ENCODE measurements at regions not wholly inside any gene's neighbourhood (a gene's known extent, or its start where the extent isn't known, plus 50 kb on each side); places are given as distances from the start of the nearest gene placed in this dataset.

DNA sequence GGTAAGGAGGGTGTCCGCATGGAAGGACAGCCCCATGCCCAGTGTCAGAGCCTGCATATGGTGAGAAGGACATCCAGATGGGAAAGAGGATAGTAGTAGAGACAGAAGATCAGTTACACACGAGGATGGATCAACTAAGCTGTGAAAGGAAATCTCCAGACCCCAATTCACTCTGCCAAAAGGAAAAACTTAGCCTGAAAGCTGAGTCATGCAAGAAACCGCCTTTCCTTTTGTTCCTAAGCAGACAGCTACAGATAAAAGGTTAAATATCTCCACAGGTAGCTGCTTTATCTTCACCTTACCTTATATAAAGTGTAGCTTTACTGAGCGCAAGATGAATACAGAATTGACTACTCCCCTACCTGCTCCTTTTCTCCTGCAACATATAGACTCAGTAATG lies 67.3 kb upstream of the LGALSL start:
- no peak overlapping the region for H3K4me3 ChIP-seq (ENCODE audit: low read depth, poor library complexity, severe bottlenecking)
- 85% methylated on average over 4 of the region's 4 CpGs for WGBS, 2 donors
- TF ChIP-seq POLR2A (IDR thresholded peaks at IDR 0.05): no peak
- TF ChIP-seq, protein P1, sequence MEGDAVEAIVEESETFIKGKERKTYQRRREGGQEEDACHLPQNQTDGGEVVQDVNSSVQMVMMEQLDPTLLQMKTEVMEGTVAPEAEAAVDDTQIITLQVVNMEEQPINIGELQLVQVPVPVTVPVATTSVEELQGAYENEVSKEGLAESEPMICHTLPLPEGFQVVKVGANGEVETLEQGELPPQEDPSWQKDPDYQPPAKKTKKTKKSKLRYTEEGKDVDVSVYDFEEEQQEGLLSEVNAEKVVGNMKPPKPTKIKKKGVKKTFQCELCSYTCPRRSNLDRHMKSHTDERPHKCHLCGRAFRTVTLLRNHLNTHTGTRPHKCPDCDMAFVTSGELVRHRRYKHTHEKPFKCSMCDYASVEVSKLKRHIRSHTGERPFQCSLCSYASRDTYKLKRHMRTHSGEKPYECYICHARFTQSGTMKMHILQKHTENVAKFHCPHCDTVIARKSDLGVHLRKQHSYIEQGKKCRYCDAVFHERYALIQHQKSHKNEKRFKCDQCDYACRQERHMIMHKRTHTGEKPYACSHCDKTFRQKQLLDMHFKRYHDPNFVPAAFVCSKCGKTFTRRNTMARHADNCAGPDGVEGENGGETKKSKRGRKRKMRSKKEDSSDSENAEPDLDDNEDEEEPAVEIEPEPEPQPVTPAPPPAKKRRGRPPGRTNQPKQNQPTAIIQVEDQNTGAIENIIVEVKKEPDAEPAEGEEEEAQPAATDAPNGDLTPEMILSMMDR (IDR thresholded peaks at IDR 0.05): no peak
- peak in 1 of 2 donors; percentile 37 for DNase-seq (ENCODE audit: low spot score in 2 of 2)
- intact Hi-C loops (cut with DNase I; ENCODE audit: low total_unique reads): no loop called here

DNA sequence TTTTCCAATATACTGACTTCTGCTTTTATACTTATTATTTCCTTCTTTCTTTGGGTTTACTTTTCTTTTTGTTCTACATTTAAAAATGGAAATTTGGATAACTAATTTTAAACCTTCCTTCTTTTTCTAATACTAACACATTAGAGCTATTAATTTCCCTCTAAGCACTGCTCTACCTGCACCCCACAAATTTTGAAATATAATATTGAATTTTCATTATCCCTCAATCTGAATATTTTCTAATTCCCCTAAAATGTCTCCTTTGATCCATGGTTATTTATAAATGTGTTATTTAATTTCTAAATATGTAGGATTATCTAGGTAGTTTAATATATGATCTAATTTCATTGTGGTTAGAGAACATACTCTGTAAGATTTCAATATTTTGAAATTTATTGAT lies 63.4 kb upstream of the LGALSL start:
- intact Hi-C loops (cut with DNase I; ENCODE audit: low total_unique reads): no loop called here
- no peak overlapping the region for H3K4me3 ChIP-seq (ENCODE audit: low read depth, poor library complexity, severe bottlenecking)
- no peak for TF ChIP-seq POLR2A (IDR thresholded peaks at IDR 0.05)
- TF ChIP-seq, protein P1 (IDR thresholded peaks at IDR 0.05): no peak
- no peak for DNase-seq (ENCODE audit: low spot score in 2 of 2)

DNA sequence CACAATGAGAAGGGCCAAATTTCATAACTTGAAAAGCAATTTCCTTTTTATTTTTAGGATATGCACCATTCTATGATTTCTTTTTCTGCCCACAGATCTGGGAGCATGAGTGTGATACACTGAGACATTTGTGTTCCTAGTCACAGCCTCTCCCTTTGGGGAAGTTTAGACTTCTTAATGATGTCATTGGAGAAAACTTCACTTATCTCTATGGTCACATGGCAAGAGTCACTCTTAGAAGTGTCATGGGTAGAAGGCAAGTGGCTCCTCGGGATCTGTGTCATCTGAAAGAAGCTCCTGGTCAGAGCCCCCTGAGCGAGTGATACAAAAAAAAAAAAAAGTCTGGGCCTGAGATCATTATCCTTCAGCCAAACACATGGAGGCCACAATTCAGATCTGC lies 62.5 kb upstream of the LGALSL start:
- no peak overlapping the region for H3K4me3 ChIP-seq (ENCODE audit: low read depth, poor library complexity, severe bottlenecking)
- DNase-seq (ENCODE audit: low spot score in 2 of 2): peak in 1 of 2 donors; percentile 37
- WGBS, 2 donors: 66 to 73% methylated on average over 2 of the region's 2 CpGs
- TF ChIP-seq, protein P1 (IDR thresholded peaks at IDR 0.05): no peak
- TF ChIP-seq POLR2A (IDR thresholded peaks at IDR 0.05): no peak
- intact Hi-C loops (cut with DNase I; ENCODE audit: low total_unique reads): no loop called here

DNA sequence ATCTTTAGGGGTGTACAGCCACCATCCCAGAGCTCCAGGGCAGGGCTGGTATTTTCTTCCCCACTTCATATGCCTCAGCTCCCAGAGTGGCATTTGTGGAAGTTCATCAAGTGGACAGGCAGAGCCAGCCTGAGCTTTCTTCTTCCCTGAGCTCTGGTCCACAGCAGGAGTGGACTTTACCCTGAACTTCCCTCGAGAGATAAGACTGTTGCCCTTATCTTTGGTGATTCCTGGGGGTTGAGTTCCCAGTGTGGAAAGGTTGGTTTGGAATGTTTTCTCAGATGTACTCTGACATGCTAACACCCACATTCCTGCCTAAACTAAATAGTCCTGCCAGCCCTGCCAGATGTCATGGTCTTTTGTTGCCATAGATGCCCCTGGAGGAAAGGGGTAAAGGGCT lies 62.0 kb upstream of the LGALSL start:
- TF ChIP-seq, protein P1 (IDR thresholded peaks at IDR 0.05): no peak
- no peak for TF ChIP-seq POLR2A (IDR thresholded peaks at IDR 0.05)
- 94 to 100% methylated on average over 1 of the region's 1 CpG for WGBS, 2 donors
- intact Hi-C loops (cut with DNase I; ENCODE audit: low total_unique reads): no loop called here
- DNase-seq (ENCODE audit: low spot score in 2 of 2): peak in 1 of 2 donors; percentile 26
- no peak overlapping the region for H3K4me3 ChIP-seq (ENCODE audit: low read depth, poor library complexity, severe bottlenecking)

DNA sequence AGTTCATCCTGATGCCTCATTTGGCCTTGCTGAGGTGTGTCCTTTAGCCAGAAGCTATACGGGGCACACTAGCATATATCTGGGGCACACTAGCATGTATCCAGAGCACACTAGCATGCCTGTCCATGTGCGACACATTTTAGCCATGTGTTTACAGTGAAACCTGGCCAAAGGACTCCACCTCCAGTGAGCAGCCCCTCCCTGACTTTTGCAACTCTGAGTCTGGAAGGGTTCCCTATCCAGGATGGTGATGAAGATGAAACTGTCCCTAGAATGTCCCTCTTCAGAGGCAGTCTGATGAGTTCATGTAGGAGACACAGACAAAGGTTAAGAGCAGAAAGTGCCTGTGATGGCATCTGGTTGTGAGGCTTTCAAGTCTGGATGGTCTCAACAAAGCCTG lies 61.4 kb upstream of the LGALSL start:
- TF ChIP-seq, protein P1 (IDR thresholded peaks at IDR 0.05): no peak
- no peak for TF ChIP-seq POLR2A (IDR thresholded peaks at IDR 0.05)
- H3K4me3 ChIP-seq (ENCODE audit: low read depth, poor library complexity, severe bottlenecking): no peak overlapping the region
- 65 to 67% methylated on average over 2 of the region's 2 CpGs for WGBS, 2 donors
- intact Hi-C loops (cut with DNase I; ENCODE audit: low total_unique reads): no loop called here
- peak in 1 of 2 donors; percentile 76 for DNase-seq (ENCODE audit: low spot score in 2 of 2)

DNA sequence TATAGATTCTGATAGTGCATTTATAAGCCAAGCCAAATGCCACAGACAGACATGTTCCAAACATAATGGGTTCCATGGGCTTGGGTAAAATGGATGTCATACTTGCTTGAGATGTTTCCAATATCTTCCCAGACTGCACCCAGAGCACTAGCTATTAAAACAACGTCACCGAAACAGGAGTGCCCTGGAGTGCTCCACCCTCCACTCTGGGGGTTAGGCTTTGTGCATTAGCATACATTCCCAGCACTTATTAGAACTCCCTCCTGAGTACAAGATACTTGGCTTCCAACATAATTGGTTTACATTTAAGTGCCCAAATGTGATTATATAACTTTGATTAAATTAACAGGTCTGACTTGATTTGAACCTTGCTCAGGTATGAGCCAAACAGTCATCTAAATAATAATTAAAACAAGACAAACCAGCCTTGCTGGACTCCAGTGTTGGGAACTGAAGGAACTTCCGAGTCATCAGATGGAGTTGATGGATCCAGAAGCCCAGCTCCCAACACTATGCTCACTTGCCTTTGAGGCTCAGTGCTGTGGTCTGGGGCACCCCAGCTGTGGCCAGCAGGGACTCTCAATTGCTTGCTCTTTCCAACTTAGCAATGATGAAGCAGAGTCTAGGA lies 60.5 kb upstream of the LGALSL start:
- no peak overlapping the region for H3K4me3 ChIP-seq (ENCODE audit: low read depth, poor library complexity, severe bottlenecking)
- TF ChIP-seq, protein P1 (IDR thresholded peaks at IDR 0.05): no peak
- no peak for TF ChIP-seq POLR2A (IDR thresholded peaks at IDR 0.05)
- DNase-seq (ENCODE audit: low spot score in 2 of 2): peak in 1 of 2 donors; percentile 15
- WGBS, 2 donors: 48 to 66% methylated on average over 3 of the region's 3 CpGs
- intact Hi-C loops (cut with DNase I; ENCODE audit: low total_unique reads): no loop called here

Measured in lower leg skin (tissue), 4 donors.